ENCODE measurements at regions not wholly inside any gene's neighbourhood (a gene's known extent, or its start where the extent isn't known, plus 50 kb on each side); places are given as distances from the start of the nearest gene placed in this dataset.

GRCh38 chr14:87696485-87696884, 296.5 kb downstream of the GALC start:
- TF ChIP-seq, protein P1, sequence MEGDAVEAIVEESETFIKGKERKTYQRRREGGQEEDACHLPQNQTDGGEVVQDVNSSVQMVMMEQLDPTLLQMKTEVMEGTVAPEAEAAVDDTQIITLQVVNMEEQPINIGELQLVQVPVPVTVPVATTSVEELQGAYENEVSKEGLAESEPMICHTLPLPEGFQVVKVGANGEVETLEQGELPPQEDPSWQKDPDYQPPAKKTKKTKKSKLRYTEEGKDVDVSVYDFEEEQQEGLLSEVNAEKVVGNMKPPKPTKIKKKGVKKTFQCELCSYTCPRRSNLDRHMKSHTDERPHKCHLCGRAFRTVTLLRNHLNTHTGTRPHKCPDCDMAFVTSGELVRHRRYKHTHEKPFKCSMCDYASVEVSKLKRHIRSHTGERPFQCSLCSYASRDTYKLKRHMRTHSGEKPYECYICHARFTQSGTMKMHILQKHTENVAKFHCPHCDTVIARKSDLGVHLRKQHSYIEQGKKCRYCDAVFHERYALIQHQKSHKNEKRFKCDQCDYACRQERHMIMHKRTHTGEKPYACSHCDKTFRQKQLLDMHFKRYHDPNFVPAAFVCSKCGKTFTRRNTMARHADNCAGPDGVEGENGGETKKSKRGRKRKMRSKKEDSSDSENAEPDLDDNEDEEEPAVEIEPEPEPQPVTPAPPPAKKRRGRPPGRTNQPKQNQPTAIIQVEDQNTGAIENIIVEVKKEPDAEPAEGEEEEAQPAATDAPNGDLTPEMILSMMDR (IDR thresholded peaks at IDR 0.05; ENCODE audit: low read depth, low read length, poor library complexity, severe bottlenecking), result no peak
- no peak for TF ChIP-seq EZH2phosphoT487 (IDR thresholded peaks at IDR 0.05; ENCODE audit: borderline replicate concordance, low read length)
